Amniotic stem cell (primary cell): ENCODE measurements at regions not wholly inside any gene's neighbourhood (a gene's known extent, or its start where the extent isn't known, plus 50 kb on each side); places are given as distances from the start of the nearest gene placed in this dataset.
A peak's percentile ranks its signal among the peaks of the same experiment; 100 is the strongest.
"Not testable (repeated sequence)": the region's sequence is repeated elsewhere in the genome, so short reads cannot be mapped to it uniquely, and the experiment has no call there.

Experiments
- DNase-seq: peaks from one replicate; lab custom pipeline; 2025; lab: John Stamatoyannopoulos, UW

DNA sequence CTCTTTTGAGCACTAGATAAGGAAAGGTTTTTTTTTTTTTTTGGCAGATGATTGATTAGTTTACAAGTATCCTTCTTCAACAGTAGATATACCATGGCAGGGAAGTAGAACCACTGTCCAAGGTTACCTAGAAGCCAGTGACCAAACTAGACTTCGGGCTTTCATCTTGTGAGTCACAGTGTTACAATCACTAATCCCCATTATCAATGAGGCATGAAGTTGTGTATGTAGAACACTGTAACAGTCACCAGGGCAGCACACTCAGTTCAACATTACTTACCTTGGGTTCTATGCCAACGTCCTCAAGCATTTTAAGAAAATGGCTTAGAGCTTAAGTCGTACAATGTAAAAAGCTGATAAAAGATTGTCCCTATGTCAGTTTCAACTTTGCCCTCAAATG is 430.9 kb downstream of the ETS1 start:
- DNase-seq, result no peak

DNA sequence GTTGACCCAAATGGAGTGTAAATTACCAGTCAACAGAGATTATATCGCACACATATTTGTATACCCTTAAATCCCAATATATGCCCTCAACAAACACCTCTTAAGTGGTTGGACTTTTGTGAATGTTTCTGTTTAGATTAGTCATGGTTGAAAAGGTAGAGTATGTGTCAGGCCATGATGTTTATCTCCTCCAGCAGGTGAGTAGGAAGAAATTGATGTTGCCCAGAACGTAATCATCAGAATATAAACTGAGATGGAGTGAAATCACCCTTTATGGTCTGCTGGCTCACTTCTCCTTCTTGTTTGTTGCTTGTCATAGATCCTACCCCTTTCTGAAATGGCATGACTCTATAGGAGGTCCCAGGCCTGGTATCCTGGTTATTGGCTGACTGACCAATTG is 431.8 kb downstream of the ETS1 start:
- no peak for DNase-seq

- no peak for DNase-seq
Measured at GRCh38 chr11:128153697-128154048, 433.7 kb downstream of the ETS1 start.

GRCh38 chr11:128152796-128153696 is 434.3 kb downstream of the ETS1 start:
- DNase-seq, result no peak

DNA sequence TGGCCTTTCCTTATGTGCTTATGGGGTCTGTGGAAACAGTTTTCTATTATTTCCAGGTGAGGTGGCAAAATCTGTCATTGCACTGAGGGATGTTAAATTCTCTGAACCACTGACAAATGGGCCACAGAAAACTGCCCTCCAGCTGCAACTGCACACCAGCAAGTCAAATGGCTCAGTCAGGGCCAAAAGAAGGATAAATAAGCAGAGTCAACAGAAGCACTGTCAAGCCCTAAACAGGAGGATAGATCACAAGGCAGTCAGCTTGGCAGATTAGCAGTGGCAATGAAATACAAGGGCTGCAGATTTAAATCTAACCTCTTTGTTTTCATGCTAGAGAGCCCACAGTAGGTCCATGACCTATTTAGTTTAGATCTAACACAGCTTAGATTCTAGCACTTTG is 435.6 kb downstream of the ETS1 start:
- no peak for DNase-seq

DNA sequence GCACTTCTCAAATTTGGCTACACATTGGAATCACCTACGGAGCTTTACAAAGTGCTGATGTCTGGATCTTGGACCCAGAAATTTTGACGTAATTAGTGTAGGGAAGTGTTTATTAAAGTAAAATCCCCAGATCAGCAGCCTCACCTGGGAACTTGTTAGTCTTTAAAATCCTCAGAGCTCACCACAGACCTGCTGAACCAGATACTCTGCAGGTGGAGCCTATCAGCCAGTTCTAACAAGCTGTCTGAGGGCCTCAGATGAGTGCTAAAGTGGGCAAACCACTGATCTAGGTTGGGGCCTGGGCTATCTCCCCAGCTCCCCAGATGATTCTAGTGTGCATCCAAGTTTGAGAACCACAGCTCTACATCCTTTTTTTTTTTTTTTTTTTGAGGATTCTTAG is 436.0 kb downstream of the ETS1 start:
- no peak for DNase-seq

DNA sequence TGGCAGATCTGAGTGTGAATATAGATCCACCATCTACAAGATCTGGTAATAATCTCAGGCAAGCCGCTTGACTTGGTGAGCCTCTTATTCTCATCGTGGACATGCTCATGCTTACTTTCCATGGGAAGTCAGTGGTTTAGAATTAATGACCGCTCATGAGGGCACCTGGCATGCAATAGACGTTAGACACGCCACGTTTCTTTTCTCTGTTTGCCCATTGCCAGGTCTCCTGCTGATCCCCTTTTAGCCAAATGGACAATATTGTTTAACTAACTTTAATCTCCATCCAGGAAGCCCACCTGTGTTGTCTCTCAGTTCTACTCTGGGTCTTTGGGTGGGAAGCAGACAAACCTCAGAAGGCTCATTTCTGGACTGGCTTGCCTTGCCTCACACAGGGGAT is 439.1 kb downstream of the ETS1 start:
- DNase-seq, result no peak

GRCh38 chr11:128146926-128147605 is 440.3 kb downstream of the ETS1 start:
- DNase-seq, result no peak

GRCh38 chr11:128140293-128140692 is 447.1 kb downstream of the ETS1 start:
- not testable (repeated sequence) for DNase-seq

DNA sequence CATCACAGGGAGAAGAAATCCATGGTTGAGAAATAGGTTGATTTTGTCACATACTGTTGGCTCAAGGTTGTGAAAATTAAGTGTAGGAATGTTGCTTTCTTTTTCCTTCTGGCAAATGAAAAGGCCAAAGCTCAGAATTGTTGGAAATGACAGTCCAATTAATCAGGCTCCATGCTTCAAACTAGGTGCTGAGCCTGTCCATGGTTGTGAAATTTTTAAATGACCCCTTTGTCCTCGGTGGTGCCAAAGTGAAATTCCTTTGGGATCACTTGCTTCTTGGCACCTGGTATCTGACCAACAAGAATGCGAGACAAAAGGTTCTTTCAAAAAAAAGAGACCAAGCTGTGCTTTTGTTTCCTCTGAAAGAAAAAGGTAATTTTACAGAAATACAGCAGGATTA is 451.9 kb downstream of the ETS1 start:
- DNase-seq, result no peak

DNA sequence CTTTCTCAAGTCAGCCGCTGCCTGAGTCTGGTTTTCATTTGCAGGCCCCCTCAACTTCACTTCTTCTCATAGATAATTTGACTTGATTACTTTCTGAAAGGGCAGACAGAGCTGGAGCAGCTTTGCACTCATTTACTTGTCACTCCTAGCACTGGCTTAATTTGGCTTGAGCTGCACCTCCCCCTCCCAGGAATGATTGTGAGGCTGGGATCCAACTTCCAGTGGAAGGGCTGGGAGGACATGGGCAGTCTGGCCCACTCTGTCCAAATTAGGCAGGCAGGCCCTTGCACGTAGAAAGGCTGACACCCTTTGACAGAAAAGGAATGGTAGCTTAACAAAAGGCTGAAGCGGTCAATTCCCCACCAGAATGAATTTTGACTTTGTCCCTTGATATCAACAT is 453.9 kb downstream of the ETS1 start:
- DNase-seq, result no peak

DNA sequence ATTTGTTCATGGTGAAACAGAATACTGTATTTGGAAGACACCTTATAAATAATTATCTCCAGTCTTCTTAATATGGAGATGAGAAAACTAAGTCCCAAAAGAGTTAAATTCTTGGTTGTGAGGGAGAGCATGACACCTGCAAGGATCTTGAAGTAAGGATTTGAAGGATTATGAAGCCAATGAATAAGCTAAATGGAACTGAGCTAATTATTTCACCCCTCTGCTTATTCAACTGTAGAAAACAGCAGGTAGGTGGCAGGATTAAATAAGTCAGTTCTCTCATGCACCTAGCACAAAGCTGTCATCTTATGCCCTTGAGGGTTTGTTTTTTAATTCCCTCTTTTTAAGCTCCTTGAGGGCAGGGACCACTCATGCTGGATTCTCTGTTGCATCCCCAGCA is 457.3 kb downstream of the ETS1 start:
- no peak for DNase-seq

DNA sequence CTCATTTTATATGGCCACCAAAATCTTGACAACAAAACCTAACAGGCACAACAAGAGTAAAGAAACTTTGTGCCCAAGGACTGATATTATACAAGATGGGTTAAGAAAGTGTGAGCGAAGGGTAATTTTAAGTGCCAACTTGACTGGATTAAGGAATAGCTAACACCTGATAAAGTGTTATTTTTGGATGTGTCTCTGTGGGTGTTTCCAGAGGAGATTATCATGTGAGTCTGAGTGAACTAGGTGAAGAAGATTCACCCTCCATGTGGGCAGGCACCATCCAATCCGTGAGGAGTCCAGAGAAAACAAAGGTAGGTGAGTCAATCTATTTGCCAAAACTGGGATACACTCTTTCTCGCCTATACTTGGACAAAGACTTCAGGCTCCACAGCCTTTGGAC is 461.6 kb downstream of the ETS1 start:
- no peak for DNase-seq

GRCh38 chr11:128116885-128117284 is 470.5 kb downstream of the ETS1 start:
- DNase-seq, result no peak

DNA sequence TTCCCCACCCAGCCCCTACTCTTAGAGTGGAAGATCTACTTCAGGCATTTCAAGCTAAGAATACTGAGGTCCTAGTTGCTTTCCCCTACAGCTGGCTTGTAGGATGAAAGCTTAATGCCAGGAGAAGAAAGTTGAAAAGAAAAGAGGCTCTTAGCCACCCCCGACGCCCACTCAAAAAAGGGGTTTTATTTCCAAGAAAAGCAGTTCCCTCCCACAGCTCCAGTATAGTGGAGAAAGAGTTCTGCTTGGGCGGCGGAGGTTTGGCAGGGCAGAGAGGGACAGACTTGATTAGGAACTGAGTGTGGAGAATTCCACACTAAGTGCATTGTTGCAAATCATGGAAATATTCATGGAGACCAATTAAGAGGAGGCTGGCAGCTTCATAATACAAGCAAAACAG is 470.9 kb downstream of the ETS1 start:
- DNase-seq, result no peak

GRCh38 chr11:128105950-128106349 is 481.4 kb downstream of the ETS1 start:
- DNase-seq, result no peak

- DNase-seq, result no peak
Measured at GRCh38 chr11:128105511-128105910, 481.8 kb downstream of the ETS1 start.

DNA sequence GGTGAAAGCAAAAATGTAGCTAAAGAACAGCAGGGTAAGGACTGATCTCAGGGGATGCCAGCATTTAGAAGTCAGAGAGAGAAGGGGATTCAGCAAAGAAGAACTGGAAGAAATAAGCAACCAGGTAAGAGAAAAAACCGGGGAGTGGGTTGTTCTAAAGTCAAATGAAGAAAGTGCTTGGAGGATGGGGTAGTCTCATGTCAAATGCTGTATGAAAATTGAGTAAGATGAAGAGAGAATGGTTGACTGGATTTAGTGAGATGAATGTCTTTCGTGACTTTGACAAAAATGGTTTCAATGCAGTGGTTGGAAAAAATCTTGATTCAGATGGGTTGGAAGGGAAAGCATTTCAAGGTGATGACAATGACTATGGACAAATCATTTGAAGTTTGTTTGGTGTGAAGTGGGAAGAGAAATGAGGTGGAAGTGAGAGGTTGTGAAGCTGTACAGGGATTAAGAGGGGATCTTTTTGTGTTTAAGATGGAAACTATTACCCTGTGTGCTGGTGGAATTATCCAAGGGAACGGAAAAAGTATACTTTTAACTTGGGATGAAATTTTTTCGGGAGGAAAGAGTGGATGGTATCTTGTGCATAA is 484.0 kb downstream of the ETS1 start:
- DNase-seq, result no peak

- no peak for DNase-seq
Measured at GRCh38 chr11:128098781-128099180, 488.6 kb downstream of the ETS1 start.

GRCh38 chr11:128095466-128095981 is 491.8 kb downstream of the ETS1 start:
- DNase-seq, result peak; percentile 77

DNA sequence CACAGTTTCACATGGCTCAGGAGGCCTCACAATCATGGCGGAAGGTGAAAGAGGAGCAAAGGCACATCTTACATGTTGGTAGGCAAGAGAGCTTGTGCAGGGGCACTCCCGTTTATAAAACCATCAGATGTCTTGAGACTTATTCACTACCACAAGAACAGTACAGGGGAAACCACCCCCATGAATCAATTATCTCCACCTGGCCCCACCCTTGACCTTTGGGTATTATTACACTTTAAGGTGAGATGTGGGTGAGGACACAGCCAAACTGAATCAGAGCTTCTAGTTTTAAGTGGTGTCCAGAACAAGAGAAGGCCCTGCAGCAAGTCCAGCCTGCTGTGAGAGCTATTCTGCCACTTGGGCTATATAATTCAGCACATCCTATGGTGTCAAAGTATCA is 493.7 kb downstream of the ETS1 start:
- no peak for DNase-seq

GRCh38 chr11:128089962-128090361 is 497.4 kb downstream of the ETS1 start:
- DNase-seq, result no peak

DNA sequence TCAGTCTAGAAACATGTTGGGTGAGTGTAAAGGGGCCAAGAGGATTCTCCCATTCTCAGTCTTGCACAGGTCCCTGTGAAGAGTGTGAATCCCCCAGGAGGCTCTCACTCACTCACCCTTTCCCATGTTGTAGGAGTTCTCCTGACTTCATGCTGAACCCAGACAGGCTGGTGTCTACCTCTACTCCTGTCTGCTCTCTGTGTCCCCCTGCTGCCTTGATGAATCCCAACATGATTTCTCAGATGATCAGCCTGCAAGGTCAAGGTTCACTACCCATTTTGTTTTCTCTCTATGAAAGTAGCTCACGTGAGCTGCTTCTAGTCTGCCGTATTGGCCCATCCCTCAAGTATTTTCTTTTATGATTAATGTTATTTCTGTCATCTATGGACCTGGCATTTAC is 500.6 kb downstream of the ETS1 start:
- no peak for DNase-seq
